Stomach (tissue), 8 donors: ENCODE measurements at regions not wholly inside any gene's neighbourhood (a gene's known extent, or its start where the extent isn't known, plus 50 kb on each side); places are given as distances from the start of the nearest gene placed in this dataset.

ENCODE experiments used
- DNase-seq, 2 donors: peaks; one replicate each; pipeline versions ENCODE4 v3.0.0 to v3.0.0-alpha.2; 2013 to 2019
- H3K27ac ChIP-seq, 5 donors: fragments of 200-600 bp in 4 of 5; sonication (generic) in 4 of 5; one replicate each; pipeline ENCODE4 v1.5.1; 2013 to 2019; ENCODE audit warnings: mild to moderate bottlenecking in 1 of 5, moderate library complexity in 1 of 5
- H3K27me3 ChIP-seq, 3 donors: fragments of 200-600 bp; sonication (generic); one replicate each; pipeline ENCODE4 v1.5.1; 2017 to 2019; ENCODE audit warnings: mixed run types in 1 of 3
- H3K36me3 ChIP-seq, 4 donors: fragments of 200-600 bp; sonication (generic); 1 replicate in 3 of 4; 2 replicates in 1 of 4; pipeline ENCODE4 v1.5.1; 2016 to 2019
- H3K4me1 ChIP-seq, 4 donors: fragments of 200-600 bp; sonication (generic); one replicate each; pipeline ENCODE4 v1.5.1; 2016 to 2019
- H3K4me3 ChIP-seq, 4 donors: fragments of 200-600 bp; sonication (generic) in 3 of 4; one replicate each; pipeline ENCODE4 v1.5.1; 2016 to 2019; ENCODE audit warnings: mild to moderate bottlenecking in 1 of 4
- H3K9me3 ChIP-seq, 4 donors: fragments of 200-600 bp; sonication (generic); one replicate each; pipeline ENCODE4 v1.5.1; 2016 to 2019
- EP300 ChIP-seq: sonication (generic); formaldehyde crosslinking; IDR thresholded peaks from one replicate; pipeline ENCODE4 v1.6.1; 2017; ENCODE audit warnings: antibody characterized with exemption
- POLR2A ChIP-seq, 4 donors: fragments of 450-650 bp; IDR thresholded peaks; one replicate each; pipeline ENCODE4 v1.6.1; 2016; ENCODE audit warnings: antibody characterized with exemption in 4 of 4, control low read depth in 2 of 4, mild to moderate bottlenecking in 1 of 4, moderate library complexity in 1 of 4
- POLR2AphosphoS5 ChIP-seq, 3 donors: sonication (generic); formaldehyde crosslinking; IDR thresholded peaks; one replicate each; pipeline ENCODE4 v1.6.1; 2016; ENCODE audit warnings: antibody characterized with exemption in 3 of 3
- WGBS, 5 donors: extraction: QIAGEN DNeasy Blood & Tissue Kit in 3 of 5; methylation state at CpG; one replicate each; pipeline versions ENCODE4 v1.1.5 to v1.1.7; 2013 to 2018; 5-methylcytosine and 5-hydroxymethylcytosine counted together
- intact Hi-C: fragments of 100-400 bp; cut with DNase I; formaldehyde crosslinking; loops from one replicate; pipeline ENCODE4 v1.15.1; 2023; ENCODE audit warnings: low total_unique reads
- TF ChIP-seq, protein P1 (sequence below), 7 experiments: fragments of 450-650 bp in 4 of 7; fragments of 200-600 bp in 3 of 7; sonication (generic) in 3 of 7; IDR thresholded peaks; one replicate each; pipeline ENCODE4 v1.5.1; 2016 to 2019; ENCODE audit warnings: antibody characterized with exemption in 7 of 7, control low read depth in 2 of 7, mild to moderate bottlenecking in 1 of 7
- donor health status: healthy with polysubstance abuse.
- donor health status: Bipolar disorder and iron deficiency.
- donor health status: healthy.

DNA sequence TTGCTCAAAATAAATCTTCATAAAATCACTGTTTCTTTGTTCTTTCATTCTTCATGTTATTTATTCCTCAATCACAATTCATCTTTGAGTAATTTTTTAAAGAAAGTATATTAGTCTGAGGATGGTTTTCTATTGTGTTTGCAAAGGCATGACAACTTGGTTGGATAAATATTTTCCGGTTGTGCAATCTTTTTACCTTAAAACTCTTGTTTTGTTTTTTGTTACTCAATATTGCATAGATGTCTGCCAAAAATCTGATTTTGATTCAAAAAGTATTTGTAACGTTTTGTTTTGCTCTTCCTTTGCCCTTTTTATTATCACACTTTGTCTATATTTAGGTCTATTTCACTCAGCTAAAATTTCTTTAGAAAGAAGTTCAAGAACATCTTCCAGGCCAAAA lies 86.2 kb upstream of the SYT1 start:
- Histone ChIP-seq H3K4me1 (no peaks in the 10 kb centered on the region), H3K27me3 (no peaks in the 10 kb centered on the region), H3K27ac (no peak overlapping the region), H3K4me3 (no peak overlapping the region), H3K9me3 (no peaks in the 10 kb centered on the region), H3K36me3 (no peaks in the 10 kb centered on the region)
- DNase-seq = no peak
- TF ChIP-seq POLR2A (IDR thresholded peaks at IDR 0.05) = no peak
- TF ChIP-seq, protein P1, sequence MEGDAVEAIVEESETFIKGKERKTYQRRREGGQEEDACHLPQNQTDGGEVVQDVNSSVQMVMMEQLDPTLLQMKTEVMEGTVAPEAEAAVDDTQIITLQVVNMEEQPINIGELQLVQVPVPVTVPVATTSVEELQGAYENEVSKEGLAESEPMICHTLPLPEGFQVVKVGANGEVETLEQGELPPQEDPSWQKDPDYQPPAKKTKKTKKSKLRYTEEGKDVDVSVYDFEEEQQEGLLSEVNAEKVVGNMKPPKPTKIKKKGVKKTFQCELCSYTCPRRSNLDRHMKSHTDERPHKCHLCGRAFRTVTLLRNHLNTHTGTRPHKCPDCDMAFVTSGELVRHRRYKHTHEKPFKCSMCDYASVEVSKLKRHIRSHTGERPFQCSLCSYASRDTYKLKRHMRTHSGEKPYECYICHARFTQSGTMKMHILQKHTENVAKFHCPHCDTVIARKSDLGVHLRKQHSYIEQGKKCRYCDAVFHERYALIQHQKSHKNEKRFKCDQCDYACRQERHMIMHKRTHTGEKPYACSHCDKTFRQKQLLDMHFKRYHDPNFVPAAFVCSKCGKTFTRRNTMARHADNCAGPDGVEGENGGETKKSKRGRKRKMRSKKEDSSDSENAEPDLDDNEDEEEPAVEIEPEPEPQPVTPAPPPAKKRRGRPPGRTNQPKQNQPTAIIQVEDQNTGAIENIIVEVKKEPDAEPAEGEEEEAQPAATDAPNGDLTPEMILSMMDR (IDR thresholded peaks at IDR 0.05) = no peak
- TF ChIP-seq EP300 = no peak
- no peak for TF ChIP-seq POLR2AphosphoS5 (IDR thresholded peaks at IDR 0.05)
- 51 to 72% (median 65%) methylated on average over 2 of the region's 2 CpGs for WGBS, 5 donors
- intact Hi-C loops = no loop called here

DNA sequence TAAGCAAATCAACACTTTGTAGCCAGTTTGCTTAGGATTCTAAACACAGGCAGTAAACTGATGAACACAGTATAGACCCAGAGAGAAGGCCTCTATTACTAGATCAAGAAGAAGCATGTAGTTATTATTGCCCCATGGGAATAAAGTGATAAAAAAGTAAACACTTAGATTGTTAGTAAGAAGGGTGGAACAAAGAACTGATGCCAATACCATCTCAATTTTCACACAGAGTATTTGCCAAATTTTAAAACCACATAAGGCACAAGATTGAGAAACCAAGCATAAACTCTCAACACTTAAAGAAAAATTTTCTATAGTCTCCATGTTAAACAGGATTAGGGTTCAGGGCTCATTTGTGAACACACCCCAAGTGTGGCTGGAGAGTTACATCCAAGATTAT lies 77.0 kb upstream of the SYT1 start:
- no peaks in the 10 kb centered on the region for H3K27me3 ChIP-seq
- no peaks in the 10 kb centered on the region for H3K9me3 ChIP-seq
- TF ChIP-seq POLR2A (IDR thresholded peaks at IDR 0.05) (no peak), EP300 (no peak), POLR2AphosphoS5 (IDR thresholded peaks at IDR 0.05) (no peak)
- TF ChIP-seq, protein P1 (IDR thresholded peaks at IDR 0.05) = no peak
- intact Hi-C loops = no loop called here
- no peaks in the 10 kb centered on the region for H3K36me3 ChIP-seq
- H3K27ac ChIP-seq = no peak overlapping the region
- DNase-seq = no peak
- H3K4me1 ChIP-seq = no peaks in the 10 kb centered on the region
- no peak overlapping the region for H3K4me3 ChIP-seq

DNA sequence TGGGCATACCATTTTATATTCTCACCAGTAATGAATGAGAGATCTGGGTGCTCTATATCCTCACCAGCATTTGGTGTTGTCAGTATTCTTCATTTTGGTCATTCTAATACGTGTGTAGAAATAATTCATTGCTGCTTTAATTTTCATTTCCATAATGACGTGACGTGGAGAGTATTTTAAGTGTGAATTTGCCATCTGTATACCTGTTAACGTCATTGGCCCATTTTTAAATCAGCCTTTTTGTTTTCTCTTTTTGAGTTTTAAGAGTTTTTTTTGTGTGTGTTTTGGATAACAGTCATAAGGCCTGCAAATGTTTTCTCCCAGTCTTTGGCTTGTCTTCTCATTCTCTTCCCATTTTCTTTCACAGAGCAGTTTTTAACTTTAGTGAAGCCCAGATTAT lies 74.4 kb upstream of the SYT1 start:
- no peak for TF ChIP-seq EP300
- no peak for TF ChIP-seq POLR2AphosphoS5 (IDR thresholded peaks at IDR 0.05)
- no peak for TF ChIP-seq POLR2A (IDR thresholded peaks at IDR 0.05)
- TF ChIP-seq, protein P1 (IDR thresholded peaks at IDR 0.05) = no peak
- H3K4me1 ChIP-seq = no peaks in the 10 kb centered on the region
- 69 to 84% (median 77%) methylated on average over 4 of the region's 4 CpGs for WGBS, 5 donors
- intact Hi-C loops = no loop called here
- no peaks in the 10 kb centered on the region for H3K27me3 ChIP-seq
- H3K36me3 ChIP-seq = no peaks in the 10 kb centered on the region
- no peak overlapping the region for H3K4me3 ChIP-seq
- no peak overlapping the region for H3K27ac ChIP-seq
- H3K9me3 ChIP-seq = peaks cover 0 to 14% (median 0%) of the 10 kb centered on the region in 4 donors
- DNase-seq = no peak

DNA sequence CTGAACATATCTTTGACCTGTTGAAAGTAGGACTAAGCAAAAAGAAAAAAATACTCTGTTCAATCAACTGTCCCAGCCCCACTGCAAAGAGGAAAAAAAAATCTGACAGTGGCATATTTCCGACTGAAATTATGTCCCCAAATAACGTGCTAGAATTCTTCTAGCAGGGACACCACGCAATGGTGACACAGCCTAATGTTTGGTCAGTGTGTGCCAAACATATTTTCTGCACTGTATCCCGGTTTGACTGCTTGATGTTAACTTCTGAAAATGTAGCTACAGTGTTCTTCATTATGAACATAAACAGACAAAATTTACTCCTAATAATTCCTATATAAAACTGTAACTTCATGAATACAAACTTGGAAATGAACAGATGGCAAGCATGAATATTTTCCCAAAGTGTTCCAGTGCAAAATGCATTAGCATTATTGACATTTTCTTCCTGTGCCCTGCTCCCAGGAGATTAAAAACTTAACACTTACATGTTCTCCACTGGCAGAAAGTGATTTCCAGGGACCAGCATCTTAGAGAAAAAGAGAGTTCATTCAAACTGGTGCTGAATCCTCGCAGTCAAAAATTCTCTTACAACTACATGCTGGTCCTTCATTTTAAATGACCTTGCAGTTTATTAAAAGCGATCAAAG lies 72.4 kb upstream of the SYT1 start:
- Histone ChIP-seq H3K4me3 (no peak overlapping the region), H3K27ac (no peak overlapping the region), H3K9me3 (peaks cover 0 to 32% (median 0%) of the 10 kb centered on the region in 4 donors), H3K27me3 (no peaks in the 10 kb centered on the region), H3K36me3 (no peaks in the 10 kb centered on the region), H3K4me1 (no peaks in the 10 kb centered on the region)
- no peak for TF ChIP-seq POLR2AphosphoS5 (IDR thresholded peaks at IDR 0.05)
- intact Hi-C loops = no loop called here
- 77 to 84% (median 77%) methylated on average over 6 of the region's 6 CpGs for WGBS, 5 donors
- DNase-seq = no peak

DNA sequence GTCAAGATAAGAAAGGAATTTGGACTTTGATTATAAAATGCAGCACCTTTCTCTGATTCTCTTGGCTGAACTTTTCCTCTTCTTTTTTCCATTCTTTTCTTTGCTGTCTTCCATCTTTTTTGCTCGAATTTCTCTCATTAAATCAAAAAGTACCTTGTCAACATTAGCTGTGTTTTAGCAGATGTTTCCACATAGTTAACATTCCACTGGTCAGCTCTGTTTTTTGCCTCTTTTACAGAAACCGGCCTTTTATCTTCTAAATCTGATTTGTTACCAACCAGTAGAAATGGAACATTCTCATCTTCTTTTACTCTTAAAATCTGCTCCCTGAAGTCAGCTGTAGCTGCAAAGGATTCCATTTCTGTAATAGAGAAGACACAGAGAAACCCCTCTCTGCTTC lies 71.1 kb upstream of the SYT1 start:
- peaks cover 0 to 32% (median 0%) of the 10 kb centered on the region in 4 donors for H3K9me3 ChIP-seq
- no peak for DNase-seq
- intact Hi-C loops = no loop called here
- TF ChIP-seq POLR2AphosphoS5 (IDR thresholded peaks at IDR 0.05) (no peak), EP300 (no peak), POLR2A (IDR thresholded peaks at IDR 0.05) (no peak)
- TF ChIP-seq, protein P1 (IDR thresholded peaks at IDR 0.05) = no peak
- H3K4me1 ChIP-seq = no peaks in the 10 kb centered on the region
- H3K27ac ChIP-seq = no peak overlapping the region
- H3K4me3 ChIP-seq = no peak overlapping the region
- 48 to 61% (median 51%) methylated on average over 2 of the region's 2 CpGs for WGBS, 5 donors
- H3K27me3 ChIP-seq = no peaks in the 10 kb centered on the region
- H3K36me3 ChIP-seq = no peaks in the 10 kb centered on the region
